COLO668 (cell line): ENCODE measurements at regions not wholly inside any gene's neighbourhood (a gene's known extent, or its start where the extent isn't known, plus 50 kb on each side); places are given as distances from the start of the nearest gene placed in this dataset.

ENCODE experiments used
- DNase-seq: peaks from one replicate; lab custom pipeline; 2025; ENCODE audit not compliant: unreplicated experiment; lab: John Stamatoyannopoulos, UW

- no peak for DNase-seq
Measured at GRCh38 chr10:128280271-128280670, 154.0 kb upstream of the MKI67 start.

- no peak for DNase-seq
Measured at GRCh38 chr10:128281343-128281742, 155.1 kb upstream of the MKI67 start.

GRCh38 chr10:128281861-128282260 lies 155.6 kb upstream of the MKI67 start:
- DNase-seq, result no peak

GRCh38 chr10:128286141-128286761 lies 160.0 kb upstream of the MKI67 start:
- DNase-seq, result no peak

GRCh38 chr10:128286762-128287500 lies 160.7 kb upstream of the MKI67 start:
- no peak for DNase-seq

- no peak for DNase-seq
Measured at GRCh38 chr10:128287921-128288320, 161.7 kb upstream of the MKI67 start.

GRCh38 chr10:128289621-128290020 lies 163.4 kb upstream of the MKI67 start:
- DNase-seq, result no peak

- no peak for DNase-seq
Measured at GRCh38 chr10:128295003-128295402, 168.8 kb upstream of the MKI67 start.

GRCh38 chr10:128296253-128297007 lies 170.2 kb upstream of the MKI67 start:
- no peak for DNase-seq

- DNase-seq, result no peak
Measured at GRCh38 chr10:128297709-128298378, 171.6 kb upstream of the MKI67 start.

GRCh38 chr10:128298587-128298986 lies 172.4 kb upstream of the MKI67 start:
- DNase-seq, result no peak

- no peak for DNase-seq
Measured at GRCh38 chr10:128300290-128300824, 174.1 kb upstream of the MKI67 start.

GRCh38 chr10:128301051-128301450 lies 174.8 kb upstream of the MKI67 start:
- no peak for DNase-seq

GRCh38 chr10:128302808-128303207 lies 176.6 kb upstream of the MKI67 start:
- no peak for DNase-seq

- no peak for DNase-seq
Measured at GRCh38 chr10:128304271-128304670, 178.0 kb upstream of the MKI67 start.

- DNase-seq, result no peak
Measured at GRCh38 chr10:128305601-128306345, 179.6 kb upstream of the MKI67 start.

GRCh38 chr10:128306535-128306934 lies 180.3 kb upstream of the MKI67 start:
- no peak for DNase-seq

- DNase-seq, result no peak
Measured at GRCh38 chr10:128306966-128307365, 180.7 kb upstream of the MKI67 start.

GRCh38 chr10:128307820-128308219 lies 181.6 kb upstream of the MKI67 start:
- no peak for DNase-seq

- no peak for DNase-seq
Measured at GRCh38 chr10:128310971-128311658, 184.9 kb upstream of the MKI67 start.
